DND-41 (cell line): ENCODE measurements at regions not wholly inside any gene's neighbourhood (a gene's known extent, or its start where the extent isn't known, plus 50 kb on each side); places are given as distances from the start of the nearest gene placed in this dataset.

Source experiments
- ATAC-seq: fragments of 200-7000 bp; cut with Tn5 transposase; 3 replicates; pipeline ENCODE4 v1.9.1; 2021; ENCODE audit warnings: low read depth; ENCODE audit not compliant: insufficient read depth
- DNase-seq: peaks from one replicate; pipeline ENCODE4 v3.0.0-alpha.2; 2020
- H2AFZ ChIP-seq: 2 replicates; pipeline ENCODE4 v1.6.0; 2012; ENCODE audit warnings: low read depth, low read length
- H3K27ac ChIP-seq: 2 replicates; pipeline ENCODE4 v1.5.1; 2012; ENCODE audit warnings: low read length, inconsistent platforms
- H3K27me3 ChIP-seq: fragments of 200-600 bp; sonication (generic); 2 replicates; pipeline ENCODE4 v1.6.0; 2012; ENCODE audit warnings: low read length, mild to moderate bottlenecking, inconsistent platforms; ENCODE audit not compliant: insufficient read depth, poor library complexity
- H3K36me3 ChIP-seq: 2 replicates; pipeline ENCODE4 v1.5.1; 2012; ENCODE audit warnings: low read length, inconsistent platforms; ENCODE audit not compliant: insufficient read depth
- H3K4me1 ChIP-seq: 2 replicates; pipeline ENCODE4 v1.5.1; 2012; ENCODE audit warnings: mild to moderate bottlenecking, low read length; ENCODE audit not compliant: insufficient read depth
- H3K4me2 ChIP-seq: 2 replicates; pipeline ENCODE4 v1.6.0; 2012; ENCODE audit warnings: mild to moderate bottlenecking, moderate library complexity, low read length, inconsistent platforms; ENCODE audit not compliant: insufficient read depth
- H3K4me3 ChIP-seq, 2 experiments: fragments of 200-600 bp in 1 of 2; shearing (Covaris generic) in 1 of 2; 2 replicates each; pipeline ENCODE4 v1.5.1; 2012 to 2016; ENCODE audit warnings: inconsistent platforms in 2 of 2, low read length in 2 of 2, mild to moderate bottlenecking in 2 of 2, low read depth in 1 of 2, moderate library complexity in 1 of 2
- H3K79me2 ChIP-seq: 2 replicates; pipeline ENCODE4 v1.6.0; 2012; ENCODE audit warnings: low read length, inconsistent platforms; ENCODE audit not compliant: insufficient read depth
- H3K9ac ChIP-seq: 2 replicates; pipeline ENCODE4 v1.6.0; 2012; ENCODE audit warnings: low read depth, mild to moderate bottlenecking, inconsistent platforms, low read length, moderate library complexity
- H3K9me3 ChIP-seq: 2 replicates; pipeline ENCODE4 v1.5.1; 2012; ENCODE audit warnings: low read length, moderate library complexity, mild to moderate bottlenecking, inconsistent platforms; ENCODE audit not compliant: insufficient read depth, severe bottlenecking
- H4K20me1 ChIP-seq: 2 replicates; pipeline ENCODE4 v1.6.0; 2012; ENCODE audit warnings: low read length; ENCODE audit not compliant: insufficient read depth
- CTCF ChIP-seq: IDR thresholded peaks from 2 replicates; pipeline ENCODE4 v1.5.1; 2012; ENCODE audit warnings: borderline replicate concordance, low read length, moderate library complexity, mild to moderate bottlenecking; ENCODE audit not compliant: poor library complexity, severe bottlenecking; ENCODE audit errors: extremely low read depth
- EZH2 ChIP-seq: IDR thresholded peaks from 3 replicates; pipeline ENCODE4 v1.6.1; 2012; ENCODE audit warnings: borderline replicate concordance, low read depth, mild to moderate bottlenecking, moderate library complexity, low read length, inconsistent platforms; ENCODE audit not compliant: severe bottlenecking

GRCh38 chr16:65487231-65487630 lies 365.4 kb upstream of the CDH11 start:
- ATAC-seq (no peak), DNase-seq (no peak)
- H3K4me2 ChIP-seq, result no peak overlapping the region
- H3K79me2 ChIP-seq, result no peaks in the 10 kb centered on the region
- no peaks in the 10 kb centered on the region for H3K27me3 ChIP-seq
- H2AFZ ChIP-seq, result no peak overlapping the region
- H3K9ac ChIP-seq, result no peak overlapping the region
- H4K20me1 ChIP-seq, result no peaks in the 10 kb centered on the region
- no peaks in the 10 kb centered on the region for H3K4me1 ChIP-seq
- no peak overlapping the region for H3K4me3 ChIP-seq
- H3K9me3 ChIP-seq, result no peaks in the 10 kb centered on the region
- H3K27ac ChIP-seq, result no peak overlapping the region
- H3K36me3 ChIP-seq, result no peaks in the 10 kb centered on the region
- TF ChIP-seq CTCF (no peak), EZH2 (no peak)

DNA sequence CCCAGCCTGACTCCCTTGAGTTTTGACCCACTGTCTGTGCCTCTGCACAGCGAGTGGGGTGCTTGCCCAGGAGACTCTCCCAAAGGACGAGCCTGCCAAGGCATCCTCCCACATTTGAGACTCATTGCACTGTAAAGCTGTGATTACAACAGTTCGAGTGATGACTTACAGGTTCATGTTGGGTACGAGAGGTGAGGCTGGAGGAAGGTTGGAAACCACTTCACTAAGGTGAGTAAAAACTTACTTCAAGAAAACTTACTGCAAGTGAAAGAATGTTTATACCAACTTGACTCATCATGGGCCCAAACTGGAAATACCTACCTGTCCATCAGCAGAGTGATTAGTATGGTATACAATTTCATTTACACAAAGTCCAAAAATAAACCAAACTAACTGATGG lies 360.1 kb upstream of the CDH11 start:
- Histone ChIP-seq H3K4me3 (no peak overlapping the region), H3K27ac (no peak overlapping the region), H3K9me3 (no peaks in the 10 kb centered on the region), H3K4me2 (no peak overlapping the region), H3K36me3 (no peaks in the 10 kb centered on the region), H3K27me3 (no peaks in the 10 kb centered on the region), H3K9ac (no peak overlapping the region), H2AFZ (no peak overlapping the region), H3K4me1 (no peaks in the 10 kb centered on the region), H4K20me1 (no peaks in the 10 kb centered on the region), H3K79me2 (no peaks in the 10 kb centered on the region)
- TF ChIP-seq CTCF (no peak), EZH2 (no peak)
- ATAC-seq (no peak), DNase-seq (no peak)

DNA sequence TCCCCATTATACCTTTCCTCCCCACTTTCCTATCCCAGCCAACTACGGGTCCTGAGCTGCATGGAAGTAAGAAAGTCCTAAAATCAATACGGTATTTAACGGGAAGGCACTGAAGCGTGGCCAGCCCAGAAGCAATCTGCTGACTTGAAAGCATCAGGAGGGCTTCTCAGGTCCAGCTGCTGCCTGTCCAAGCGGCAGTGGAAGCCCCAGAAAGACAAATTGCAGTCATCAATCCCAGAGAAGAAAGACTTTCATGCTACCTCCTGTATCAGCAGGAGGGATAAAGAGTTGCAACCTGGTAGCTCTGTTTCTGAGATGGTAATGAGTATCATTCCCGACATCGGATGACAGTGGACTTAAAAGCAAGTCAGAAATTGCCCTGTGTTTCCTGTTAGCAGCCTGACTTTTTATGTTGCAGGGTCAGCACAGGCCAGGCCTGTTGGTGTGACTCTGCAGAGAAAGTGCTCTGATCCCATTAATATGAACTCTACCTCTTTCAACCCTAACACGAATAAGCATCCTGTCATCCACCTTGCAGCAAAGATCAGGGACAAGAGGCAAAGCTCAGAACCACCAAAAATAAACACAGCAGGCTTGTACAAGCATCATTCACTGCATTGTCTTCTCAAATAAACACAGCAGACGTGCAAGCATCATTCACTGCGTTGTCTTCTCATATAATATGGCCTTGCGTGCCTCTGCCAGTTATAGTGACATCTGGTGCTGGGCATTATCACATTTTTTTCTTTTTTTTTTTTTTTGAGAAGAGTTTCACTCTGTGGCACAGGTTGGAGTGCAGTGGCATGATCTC lies 358.6 kb upstream of the CDH11 start:
- Histone ChIP-seq H3K27me3 (no peaks in the 10 kb centered on the region), H3K36me3 (no peaks in the 10 kb centered on the region), H3K27ac (no peak overlapping the region), H3K4me1 (no peaks in the 10 kb centered on the region), H3K79me2 (no peaks in the 10 kb centered on the region), H3K9ac (no peak overlapping the region), H4K20me1 (no peaks in the 10 kb centered on the region), H2AFZ (no peak overlapping the region), H3K4me3 (no peak overlapping the region), H3K9me3 (no peaks in the 10 kb centered on the region), H3K4me2 (no peak overlapping the region)
- DNase-seq (no peak), ATAC-seq (no peak)
- no peak for TF ChIP-seq CTCF
- TF ChIP-seq EZH2, result no peak
